Osteoblast (primary cell): ENCODE measurements at regions not wholly inside any gene's neighbourhood (a gene's known extent, or its start where the extent isn't known, plus 50 kb on each side); places are given as distances from the start of the nearest gene placed in this dataset.

ENCODE experiments used
- DNase-seq: peaks from one replicate; pipeline ENCODE4 v3.0.0; 2011; ENCODE audit warnings: low spot score, mixed read lengths; ENCODE audit not compliant: insufficient read length; ENCODE audit errors: missing footprints
- H2AFZ ChIP-seq: 2 replicates; pipeline ENCODE4 v1.6.0; 2011; ENCODE audit warnings: mild to moderate bottlenecking, low read length
- H3K27ac ChIP-seq: 2 replicates; pipeline ENCODE4 v1.5.1; 2011; ENCODE audit warnings: mild to moderate bottlenecking, low read depth, low read length, moderate library complexity
- H3K27me3 ChIP-seq: 2 replicates; pipeline ENCODE4 v1.6.0; 2012; ENCODE audit warnings: mild to moderate bottlenecking, control low read depth, inconsistent platforms, low read length, moderate library complexity; ENCODE audit not compliant: insufficient read depth
- H3K36me3 ChIP-seq: 2 replicates; pipeline ENCODE4 v1.5.1; 2011; ENCODE audit warnings: mild to moderate bottlenecking, low read length, control low read depth, moderate library complexity; ENCODE audit not compliant: insufficient read depth
- H3K4me1 ChIP-seq: 2 replicates; pipeline ENCODE4 v1.5.1; 2011; ENCODE audit warnings: mild to moderate bottlenecking, low read length, control low read depth, moderate library complexity; ENCODE audit not compliant: insufficient read depth
- H3K4me2 ChIP-seq: 2 replicates; pipeline ENCODE4 v1.6.0; 2011; ENCODE audit warnings: mild to moderate bottlenecking, low read length; ENCODE audit not compliant: insufficient read depth
- H3K4me3 ChIP-seq: fragments of 200-600 bp; sonication (generic); 3 replicates; pipeline ENCODE4 v1.5.1; 2012; ENCODE audit warnings: mild to moderate bottlenecking, low read length, inconsistent platforms; ENCODE audit not compliant: insufficient read depth
- H3K79me2 ChIP-seq: 2 replicates; pipeline ENCODE4 v1.6.0; 2012; ENCODE audit warnings: mild to moderate bottlenecking, low read length, control low read depth, inconsistent platforms; ENCODE audit not compliant: insufficient read depth
- H3K9me3 ChIP-seq: 2 replicates; pipeline ENCODE4 v1.5.1; 2011; ENCODE audit warnings: low read depth, low read length, control low read depth
- H4K20me1 ChIP-seq: 2 replicates; pipeline ENCODE4 v1.6.0; 2012; ENCODE audit warnings: mild to moderate bottlenecking, low read length, control low read depth; ENCODE audit not compliant: insufficient read depth
- TF ChIP-seq, protein P1 (sequence below): IDR thresholded peaks from 2 replicates; pipeline ENCODE4 v1.5.1; 2011; ENCODE audit warnings: mild to moderate bottlenecking, low read depth, low read length, moderate library complexity; ENCODE audit errors: extremely low read depth

- TF ChIP-seq, protein P1, sequence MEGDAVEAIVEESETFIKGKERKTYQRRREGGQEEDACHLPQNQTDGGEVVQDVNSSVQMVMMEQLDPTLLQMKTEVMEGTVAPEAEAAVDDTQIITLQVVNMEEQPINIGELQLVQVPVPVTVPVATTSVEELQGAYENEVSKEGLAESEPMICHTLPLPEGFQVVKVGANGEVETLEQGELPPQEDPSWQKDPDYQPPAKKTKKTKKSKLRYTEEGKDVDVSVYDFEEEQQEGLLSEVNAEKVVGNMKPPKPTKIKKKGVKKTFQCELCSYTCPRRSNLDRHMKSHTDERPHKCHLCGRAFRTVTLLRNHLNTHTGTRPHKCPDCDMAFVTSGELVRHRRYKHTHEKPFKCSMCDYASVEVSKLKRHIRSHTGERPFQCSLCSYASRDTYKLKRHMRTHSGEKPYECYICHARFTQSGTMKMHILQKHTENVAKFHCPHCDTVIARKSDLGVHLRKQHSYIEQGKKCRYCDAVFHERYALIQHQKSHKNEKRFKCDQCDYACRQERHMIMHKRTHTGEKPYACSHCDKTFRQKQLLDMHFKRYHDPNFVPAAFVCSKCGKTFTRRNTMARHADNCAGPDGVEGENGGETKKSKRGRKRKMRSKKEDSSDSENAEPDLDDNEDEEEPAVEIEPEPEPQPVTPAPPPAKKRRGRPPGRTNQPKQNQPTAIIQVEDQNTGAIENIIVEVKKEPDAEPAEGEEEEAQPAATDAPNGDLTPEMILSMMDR = no peak
- no peaks in the 10 kb centered on the region for H3K79me2 ChIP-seq
- no peaks in the 10 kb centered on the region for H3K9me3 ChIP-seq
- H2AFZ ChIP-seq = no peak overlapping the region
- no peak for DNase-seq
- H3K4me3 ChIP-seq = no peak overlapping the region
- H3K4me1 ChIP-seq = no peaks in the 10 kb centered on the region
- H3K4me2 ChIP-seq = no peak overlapping the region
- H3K27me3 ChIP-seq = no peaks in the 10 kb centered on the region
- H3K27ac ChIP-seq = no peak overlapping the region
- no peaks in the 10 kb centered on the region for H4K20me1 ChIP-seq
- no peaks in the 10 kb centered on the region for H3K36me3 ChIP-seq
Measured at GRCh38 chr3:59438492-59438891, 388.7 kb upstream of the CFAP20DC start.

GRCh38 chr3:59436164-59436958, 386.5 kb upstream of the CFAP20DC start:
- no peak for DNase-seq
- H3K79me2 ChIP-seq = no peaks in the 10 kb centered on the region

DNA sequence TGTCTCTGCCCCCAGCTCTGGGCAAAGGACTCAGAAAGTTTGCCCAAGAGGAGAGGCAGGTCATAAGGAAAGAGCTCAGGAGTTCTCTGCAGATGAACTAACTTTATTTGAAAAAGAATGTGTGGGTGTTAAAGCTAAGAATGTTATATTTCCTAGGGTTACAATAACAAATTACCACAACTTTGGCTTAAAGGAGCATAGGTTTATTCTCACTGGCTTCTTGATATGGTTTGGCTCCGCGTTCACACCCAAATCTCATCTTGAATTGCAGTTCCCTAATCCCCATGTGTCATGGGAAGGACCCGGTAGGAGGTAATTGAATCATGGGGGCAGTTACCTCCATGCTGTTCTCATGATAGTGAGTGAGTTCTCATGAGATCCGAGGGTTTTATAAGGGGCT, 383.7 kb upstream of the CFAP20DC start:
- Histone ChIP-seq H3K79me2 (no peaks in the 10 kb centered on the region), H3K9me3 (no peaks in the 10 kb centered on the region), H3K4me3 (no peak overlapping the region), H2AFZ (no peak overlapping the region), H3K4me2 (no peak overlapping the region), H4K20me1 (no peaks in the 10 kb centered on the region), H3K4me1 (peaks cover 9% of the 10 kb centered on the region), H3K27ac (no peak overlapping the region), H3K36me3 (no peaks in the 10 kb centered on the region), H3K27me3 (no peaks in the 10 kb centered on the region)
- no peak for DNase-seq
- TF ChIP-seq, protein P1 = no peak

More at GRCh38 chr3:59436164-59436958, 386.5 kb upstream of the CFAP20DC start:
- Histone ChIP-seq H3K36me3 (no peaks in the 10 kb centered on the region), H3K27ac (no peak overlapping the region), H3K4me1 (peaks cover 9% of the 10 kb centered on the region), H3K4me2 (no peak overlapping the region), H3K4me3 (no peak overlapping the region), H4K20me1 (no peaks in the 10 kb centered on the region), H2AFZ (no peak overlapping the region), H3K27me3 (no peaks in the 10 kb centered on the region), H3K9me3 (no peaks in the 10 kb centered on the region)
- TF ChIP-seq, protein P1 = no peak

GRCh38 chr3:59432665-59433064, 382.8 kb upstream of the CFAP20DC start:
- no peak for DNase-seq
- H3K79me2 ChIP-seq = no peaks in the 10 kb centered on the region
- no peaks in the 10 kb centered on the region for H4K20me1 ChIP-seq
- peak overlapping the region; percentile 31 for H3K27ac ChIP-seq
- H3K4me3 ChIP-seq = no peak overlapping the region
- peak overlapping the region; percentile 7 for H3K4me2 ChIP-seq
- no peaks in the 10 kb centered on the region for H3K27me3 ChIP-seq
- H2AFZ ChIP-seq = no peak overlapping the region
- TF ChIP-seq, protein P1 = no peak
- no peaks in the 10 kb centered on the region for H3K9me3 ChIP-seq
- no peaks in the 10 kb centered on the region for H3K36me3 ChIP-seq
- H3K4me1 ChIP-seq = peaks cover 11% of the 10 kb centered on the region
